ENCODE measurements at regions not wholly inside any gene's neighbourhood (a gene's known extent, or its start where the extent isn't known, plus 50 kb on each side); places are given as distances from the start of the nearest gene placed in this dataset.

GRCh38 chr5:72646246-72646866, 139.1 kb upstream of the ZNF366 start:
- no peaks in the 10 kb centered on the region for H3F3A ChIP-seq (replicated peaks; ENCODE audit: low read depth)
- H3K27me3 ChIP-seq (ENCODE audit: insufficient read depth) = no peaks in the 10 kb centered on the region
- H3K27ac Mint-ChIP-seq = no peak overlapping the region
- DNase-seq (ENCODE audit: low spot score) (no peak), ATAC-seq (no peak)
- H3K9me3 Mint-ChIP-seq = no peaks in the 10 kb centered on the region
- no peaks in the 10 kb centered on the region for H3K27me3 Mint-ChIP-seq (ENCODE audit: insufficient read depth, low read depth, poor library complexity)
- no peak overlapping the region for H3K4me2 ChIP-seq
- H3K4me3 Mint-ChIP-seq = no peak overlapping the region
- 0 out of 2 replicates have a peak overlapping the region, but pooled peaks have one; percentile 43 for H2AFZ ChIP-seq
- H3K4me1 Mint-ChIP-seq = peaks cover 5% of the 10 kb centered on the region
- 0 out of 2 replicates have a peak, but pooled peaks cover 4% of the 10 kb centered on the region for H3K9me2 ChIP-seq (ENCODE audit: insufficient read depth)
- no peaks in the 10 kb centered on the region for H3K36me3 Mint-ChIP-seq (ENCODE audit: low read depth)
- no peak overlapping the region for H3K27ac ChIP-seq (ENCODE audit: low read depth)
- H3K79me2 ChIP-seq (replicated peaks; ENCODE audit: insufficient read depth) = no peaks in the 10 kb centered on the region
- H3K4me1 ChIP-seq (ENCODE audit: insufficient read depth) = no peaks in the 10 kb centered on the region
- TF ChIP-seq, protein P1, sequence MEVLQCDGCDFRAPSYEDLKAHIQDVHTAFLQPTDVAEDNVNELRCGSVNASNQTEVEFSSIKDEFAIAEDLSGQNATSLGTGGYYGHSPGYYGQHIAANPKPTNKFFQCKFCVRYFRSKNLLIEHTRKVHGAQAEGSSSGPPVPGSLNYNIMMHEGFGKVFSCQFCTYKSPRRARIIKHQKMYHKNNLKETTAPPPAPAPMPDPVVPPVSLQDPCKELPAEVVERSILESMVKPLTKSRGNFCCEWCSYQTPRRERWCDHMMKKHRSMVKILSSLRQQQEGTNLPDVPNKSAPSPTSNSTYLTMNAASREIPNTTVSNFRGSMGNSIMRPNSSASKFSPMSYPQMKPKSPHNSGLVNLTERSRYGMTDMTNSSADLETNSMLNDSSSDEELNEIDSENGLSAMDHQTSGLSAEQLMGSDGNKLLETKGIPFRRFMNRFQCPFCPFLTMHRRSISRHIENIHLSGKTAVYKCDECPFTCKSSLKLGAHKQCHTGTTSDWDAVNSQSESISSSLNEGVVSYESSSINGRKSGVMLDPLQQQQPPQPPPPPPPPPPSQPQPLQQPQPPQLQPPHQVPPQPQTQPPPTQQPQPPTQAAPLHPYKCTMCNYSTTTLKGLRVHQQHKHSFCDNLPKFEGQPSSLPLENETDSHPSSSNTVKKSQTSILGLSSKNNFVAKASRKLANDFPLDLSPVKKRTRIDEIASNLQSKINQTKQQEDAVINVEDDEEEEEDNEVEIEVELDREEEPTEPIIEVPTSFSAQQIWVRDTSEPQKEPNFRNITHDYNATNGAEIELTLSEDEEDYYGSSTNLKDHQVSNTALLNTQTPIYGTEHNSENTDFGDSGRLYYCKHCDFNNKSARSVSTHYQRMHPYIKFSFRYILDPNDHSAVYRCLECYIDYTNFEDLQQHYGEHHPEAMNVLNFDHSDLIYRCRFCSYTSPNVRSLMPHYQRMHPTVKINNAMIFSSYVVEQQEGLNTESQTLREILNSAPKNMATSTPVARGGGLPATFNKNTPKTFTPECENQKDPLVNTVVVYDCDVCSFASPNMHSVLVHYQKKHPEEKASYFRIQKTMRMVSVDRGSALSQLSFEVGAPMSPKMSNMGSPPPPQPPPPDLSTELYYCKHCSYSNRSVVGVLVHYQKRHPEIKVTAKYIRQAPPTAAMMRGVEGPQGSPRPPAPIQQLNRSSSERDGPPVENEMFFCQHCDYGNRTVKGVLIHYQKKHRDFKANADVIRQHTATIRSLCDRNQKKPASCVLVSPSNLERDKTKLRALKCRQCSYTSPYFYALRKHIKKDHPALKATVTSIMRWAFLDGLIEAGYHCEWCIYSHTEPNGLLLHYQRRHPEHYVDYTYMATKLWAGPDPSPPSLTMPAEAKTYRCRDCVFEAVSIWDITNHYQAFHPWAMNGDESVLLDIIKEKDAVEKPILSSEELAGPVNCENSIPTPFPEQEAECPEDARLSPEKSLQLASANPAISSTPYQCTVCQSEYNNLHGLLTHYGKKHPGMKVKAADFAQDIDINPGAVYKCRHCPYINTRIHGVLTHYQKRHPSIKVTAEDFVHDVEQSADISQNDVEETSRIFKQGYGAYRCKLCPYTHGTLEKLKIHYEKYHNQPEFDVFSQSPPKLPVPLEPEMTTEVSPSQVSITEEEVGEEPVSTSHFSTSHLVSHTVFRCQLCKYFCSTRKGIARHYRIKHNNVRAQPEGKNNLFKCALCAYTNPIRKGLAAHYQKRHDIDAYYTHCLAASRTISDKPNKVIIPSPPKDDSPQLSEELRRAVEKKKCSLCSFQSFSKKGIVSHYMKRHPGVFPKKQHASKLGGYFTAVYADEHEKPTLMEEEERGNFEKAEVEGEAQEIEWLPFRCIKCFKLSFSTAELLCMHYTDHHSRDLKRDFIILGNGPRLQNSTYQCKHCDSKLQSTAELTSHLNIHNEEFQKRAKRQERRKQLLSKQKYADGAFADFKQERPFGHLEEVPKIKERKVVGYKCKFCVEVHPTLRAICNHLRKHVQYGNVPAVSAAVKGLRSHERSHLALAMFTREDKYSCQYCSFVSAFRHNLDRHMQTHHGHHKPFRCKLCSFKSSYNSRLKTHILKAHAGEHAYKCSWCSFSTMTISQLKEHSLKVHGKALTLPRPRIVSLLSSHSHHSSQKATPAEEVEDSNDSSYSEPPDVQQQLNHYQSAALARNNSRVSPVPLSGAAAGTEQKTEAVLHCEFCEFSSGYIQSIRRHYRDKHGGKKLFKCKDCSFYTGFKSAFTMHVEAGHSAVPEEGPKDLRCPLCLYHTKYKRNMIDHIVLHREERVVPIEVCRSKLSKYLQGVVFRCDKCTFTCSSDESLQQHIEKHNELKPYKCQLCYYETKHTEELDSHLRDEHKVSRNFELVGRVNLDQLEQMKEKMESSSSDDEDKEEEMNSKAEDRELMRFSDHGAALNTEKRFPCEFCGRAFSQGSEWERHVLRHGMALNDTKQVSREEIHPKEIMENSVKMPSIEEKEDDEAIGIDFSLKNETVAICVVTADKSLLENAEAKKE (CRISPR knock-in tag; IDR thresholded peaks at IDR 0.05) = no peak
- TF ChIP-seq, protein P2, sequence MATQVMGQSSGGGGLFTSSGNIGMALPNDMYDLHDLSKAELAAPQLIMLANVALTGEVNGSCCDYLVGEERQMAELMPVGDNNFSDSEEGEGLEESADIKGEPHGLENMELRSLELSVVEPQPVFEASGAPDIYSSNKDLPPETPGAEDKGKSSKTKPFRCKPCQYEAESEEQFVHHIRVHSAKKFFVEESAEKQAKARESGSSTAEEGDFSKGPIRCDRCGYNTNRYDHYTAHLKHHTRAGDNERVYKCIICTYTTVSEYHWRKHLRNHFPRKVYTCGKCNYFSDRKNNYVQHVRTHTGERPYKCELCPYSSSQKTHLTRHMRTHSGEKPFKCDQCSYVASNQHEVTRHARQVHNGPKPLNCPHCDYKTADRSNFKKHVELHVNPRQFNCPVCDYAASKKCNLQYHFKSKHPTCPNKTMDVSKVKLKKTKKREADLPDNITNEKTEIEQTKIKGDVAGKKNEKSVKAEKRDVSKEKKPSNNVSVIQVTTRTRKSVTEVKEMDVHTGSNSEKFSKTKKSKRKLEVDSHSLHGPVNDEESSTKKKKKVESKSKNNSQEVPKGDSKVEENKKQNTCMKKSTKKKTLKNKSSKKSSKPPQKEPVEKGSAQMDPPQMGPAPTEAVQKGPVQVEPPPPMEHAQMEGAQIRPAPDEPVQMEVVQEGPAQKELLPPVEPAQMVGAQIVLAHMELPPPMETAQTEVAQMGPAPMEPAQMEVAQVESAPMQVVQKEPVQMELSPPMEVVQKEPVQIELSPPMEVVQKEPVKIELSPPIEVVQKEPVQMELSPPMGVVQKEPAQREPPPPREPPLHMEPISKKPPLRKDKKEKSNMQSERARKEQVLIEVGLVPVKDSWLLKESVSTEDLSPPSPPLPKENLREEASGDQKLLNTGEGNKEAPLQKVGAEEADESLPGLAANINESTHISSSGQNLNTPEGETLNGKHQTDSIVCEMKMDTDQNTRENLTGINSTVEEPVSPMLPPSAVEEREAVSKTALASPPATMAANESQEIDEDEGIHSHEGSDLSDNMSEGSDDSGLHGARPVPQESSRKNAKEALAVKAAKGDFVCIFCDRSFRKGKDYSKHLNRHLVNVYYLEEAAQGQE (IDR thresholded peaks at IDR 0.05; ENCODE audit: unreplicated experiment) = no peak
- no peak for TF ChIP-seq POLR2AphosphoS5 (IDR thresholded peaks at IDR 0.05; ENCODE audit: low read depth)
- TF ChIP-seq ZNF114 (CRISPR knock-in tag; IDR thresholded peaks at IDR 0.05) = no peak
- TF ChIP-seq ZNF331 (CRISPR knock-in tag; IDR thresholded peaks at IDR 0.05; ENCODE audit: low read depth) = no peak
- TF ChIP-seq JUNB (IDR thresholded peaks at IDR 0.05; ENCODE audit: unreplicated experiment) = no peak
- no peak for TF ChIP-seq EZH2phosphoT487 (IDR thresholded peaks at IDR 0.05; ENCODE audit: unreplicated experiment)
- TF ChIP-seq CREB1 (CRISPR knock-in tag; IDR thresholded peaks at IDR 0.05; ENCODE audit: low read depth) = no peak
- TF ChIP-seq NANOG (IDR thresholded peaks at IDR 0.05; ENCODE audit: borderline replicate concordance) = no peak
- TF ChIP-seq EZH2 (IDR thresholded peaks at IDR 0.05; ENCODE audit: low read depth, unreplicated experiment) = no peak
- TF ChIP-seq, protein P3, sequence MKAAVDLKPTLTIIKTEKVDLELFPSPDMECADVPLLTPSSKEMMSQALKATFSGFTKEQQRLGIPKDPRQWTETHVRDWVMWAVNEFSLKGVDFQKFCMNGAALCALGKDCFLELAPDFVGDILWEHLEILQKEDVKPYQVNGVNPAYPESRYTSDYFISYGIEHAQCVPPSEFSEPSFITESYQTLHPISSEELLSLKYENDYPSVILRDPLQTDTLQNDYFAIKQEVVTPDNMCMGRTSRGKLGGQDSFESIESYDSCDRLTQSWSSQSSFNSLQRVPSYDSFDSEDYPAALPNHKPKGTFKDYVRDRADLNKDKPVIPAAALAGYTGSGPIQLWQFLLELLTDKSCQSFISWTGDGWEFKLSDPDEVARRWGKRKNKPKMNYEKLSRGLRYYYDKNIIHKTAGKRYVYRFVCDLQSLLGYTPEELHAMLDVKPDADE (IDR thresholded peaks at IDR 0.05) = no peak
- no peak for TF ChIP-seq CTCF (conservative IDR thresholded peaks at IDR 0.05; ENCODE audit: low read depth in 2 of 2)
- TF ChIP-seq STAT1 (IDR thresholded peaks at IDR 0.05; ENCODE audit: unreplicated experiment) = no peak
- H4K20me1 ChIP-seq (replicated peaks; ENCODE audit: insufficient read depth) = no peaks in the 10 kb centered on the region
- H3K36me3 ChIP-seq (ENCODE audit: insufficient read depth) = no peaks in the 10 kb centered on the region
- H3K4me3 ChIP-seq = no peak overlapping the region
